Loucy (cell line): ENCODE measurements at regions not wholly inside any gene's neighbourhood (a gene's known extent, or its start where the extent isn't known, plus 50 kb on each side); places are given as distances from the start of the nearest gene placed in this dataset.

Experiments used
- H2AFZ ChIP-seq: fragments of 200-600 bp; sonication (generic); 2 replicates; pipeline ENCODE4 v1.6.0; 2016; ENCODE audit warnings: antibody characterized with exemption, mild to moderate bottlenecking, low read length, moderate library complexity
- H3F3A ChIP-seq: fragments of 200-600 bp; 2 replicates; pipeline ENCODE4 v1.6.0; 2016; ENCODE audit warnings: antibody characterized with exemption, low read depth, mild to moderate bottlenecking
- H3K27me3 ChIP-seq: fragments of 200-600 bp; sonication (generic); 2 replicates; pipeline ENCODE4 v1.6.1; 2014; ENCODE audit warnings: low read length, mild to moderate bottlenecking; ENCODE audit not compliant: insufficient read depth, poor library complexity, severe bottlenecking
- H3K36me3 ChIP-seq: fragments of 200-600 bp; sonication (generic); 2 replicates; pipeline ENCODE4 v1.6.1; 2016; ENCODE audit warnings: low read length; ENCODE audit not compliant: insufficient read depth
- H3K4me1 ChIP-seq: fragments of 200-600 bp; sonication (generic); 2 replicates; pipeline ENCODE4 v1.5.1; 2014; ENCODE audit warnings: low read length, mild to moderate bottlenecking; ENCODE audit not compliant: insufficient read depth, poor library complexity, severe bottlenecking
- H3K4me2 ChIP-seq: fragments of 200-600 bp; sonication (generic); 2 replicates; pipeline ENCODE4 v1.6.0; 2014; ENCODE audit warnings: antibody characterized with exemption, low read length, low read depth, mild to moderate bottlenecking; ENCODE audit not compliant: poor library complexity, severe bottlenecking
- H3K4me3 ChIP-seq: fragments of 200-600 bp; sonication (generic); 2 replicates; pipeline ENCODE4 v1.5.1; 2014; ENCODE audit warnings: low read length, mild to moderate bottlenecking, mixed read lengths; ENCODE audit not compliant: poor library complexity, severe bottlenecking
- H3K79me2 ChIP-seq: fragments of 200-600 bp; sonication (generic); 2 replicates; pipeline ENCODE4 v1.6.1; 2014; ENCODE audit warnings: low read length; ENCODE audit not compliant: insufficient read depth
- H3K9ac ChIP-seq: fragments of 200-600 bp; sonication (generic); 2 replicates; pipeline ENCODE4 v1.6.0; 2014; ENCODE audit warnings: mild to moderate bottlenecking, low read depth, low read length, moderate library complexity; ENCODE audit not compliant: poor library complexity, severe bottlenecking
- H3K9me2 ChIP-seq: fragments of 200-600 bp; sonication (generic); replicated peaks from 2 replicates; pipeline ENCODE4 v1.6.1; 2016; ENCODE audit warnings: low read depth, low read length, mixed read lengths
- H3K9me3 ChIP-seq: fragments of 200-600 bp; sonication (generic); 2 replicates; pipeline ENCODE4 v1.6.1; 2014; ENCODE audit warnings: mild to moderate bottlenecking, antibody characterized with exemption, low read length, low read depth; ENCODE audit not compliant: insufficient read depth
- H4K20me1 ChIP-seq: fragments of 200-600 bp; sonication (generic); 2 replicates; pipeline ENCODE4 v1.6.0; 2014; ENCODE audit warnings: antibody characterized with exemption, low read length, mild to moderate bottlenecking; ENCODE audit not compliant: insufficient read depth, poor library complexity, severe bottlenecking
- CTCF ChIP-seq: fragments of 200-600 bp; sonication (generic); conservative IDR thresholded peaks from 2 replicates; pipeline ENCODE4 v1.5.1; 2014; ENCODE audit warnings: mild to moderate bottlenecking, antibody characterized with exemption, low read length
- EZH2phosphoT487 ChIP-seq: fragments of 200-600 bp; IDR thresholded peaks from 2 replicates; pipeline ENCODE4 v1.6.1; 2018; ENCODE audit warnings: antibody characterized with exemption, mild to moderate bottlenecking, moderate library complexity, borderline replicate concordance

DNA sequence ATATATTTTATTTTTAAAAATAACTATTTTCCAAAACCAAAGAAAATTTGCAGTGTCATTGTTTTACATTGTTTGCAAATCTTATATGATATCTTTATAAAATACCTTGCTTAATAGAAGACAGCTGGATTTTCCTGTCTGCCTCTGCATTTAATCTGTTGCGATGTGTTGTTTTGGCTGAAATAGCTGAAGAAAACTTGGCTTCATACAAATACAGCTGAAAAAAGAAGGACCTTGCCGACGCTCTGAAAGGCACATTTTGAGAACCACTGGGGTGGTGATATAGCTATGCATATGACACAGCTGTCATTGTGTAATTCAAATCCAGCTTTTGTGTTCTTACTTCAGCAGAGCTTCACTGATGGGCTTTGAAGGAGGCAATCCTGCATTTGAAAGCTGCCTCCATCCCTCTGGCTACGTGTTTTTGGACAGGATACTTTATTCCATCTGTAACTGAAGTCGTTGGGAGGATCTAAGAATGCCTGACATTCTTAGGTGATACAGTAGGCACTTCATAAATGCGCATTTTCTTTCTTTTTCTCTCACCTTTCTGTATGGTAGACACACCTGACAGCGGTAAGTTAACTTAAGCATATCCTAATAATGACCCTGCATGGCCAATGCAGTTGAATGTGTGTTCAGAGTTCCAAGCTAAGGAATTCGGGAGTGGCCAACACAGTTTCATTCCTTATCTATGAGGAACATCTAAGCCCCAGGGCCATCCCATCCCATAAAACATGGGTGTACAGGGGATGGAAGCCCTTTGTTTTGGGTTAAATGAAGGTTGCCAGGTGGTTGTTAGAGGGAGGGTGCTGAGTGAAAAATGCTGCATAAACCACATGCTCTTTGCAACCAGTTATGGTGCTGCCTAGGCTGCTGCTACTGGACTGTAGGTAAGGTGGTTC lies 213.0 kb downstream of the TFAP2A start:
- Histone ChIP-seq H3K9me3 (no peaks in the 10 kb centered on the region; the same call in 1 of the 2 replicates), H3K79me2 (no peaks in the 10 kb centered on the region), H2AFZ (no peak overlapping the region), H3K4me2 (no peak overlapping the region), H3K4me1 (no peaks in the 10 kb centered on the region), H3K4me3 (no peak overlapping the region), H3F3A (no peaks in the 10 kb centered on the region), H4K20me1 (no peaks in the 10 kb centered on the region), H3K27me3 (no peaks in the 10 kb centered on the region), H3K9ac (no peak overlapping the region), H3K36me3 (no peaks in the 10 kb centered on the region), H3K9me2 (no peaks in the 10 kb centered on the region)
- no peak for TF ChIP-seq EZH2phosphoT487
- TF ChIP-seq CTCF = no peak

DNA sequence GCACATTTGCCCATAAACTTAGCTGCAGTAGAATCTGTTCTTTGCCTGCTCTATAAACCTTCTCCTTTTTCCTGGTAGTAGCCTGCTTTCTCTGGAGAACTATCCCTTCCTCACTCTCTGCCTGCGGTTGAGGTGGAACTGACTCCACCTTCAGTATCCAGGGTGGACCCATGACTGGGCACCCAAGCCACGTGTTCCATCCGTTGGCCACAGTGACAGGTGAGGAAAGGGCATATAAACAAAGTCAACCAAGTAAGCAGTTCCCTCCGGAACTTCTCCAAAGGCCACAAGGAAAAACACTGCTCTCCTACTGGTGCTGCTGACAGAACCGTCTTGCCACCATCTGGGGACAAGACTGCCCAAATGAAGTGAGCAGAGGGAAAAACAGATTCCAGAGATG lies 218.8 kb downstream of the TFAP2A start:
- no peaks in the 10 kb centered on the region for H3K79me2 ChIP-seq
- H3F3A ChIP-seq = no peaks in the 10 kb centered on the region
- TF ChIP-seq CTCF = no peak
- no peaks in the 10 kb centered on the region for H3K9me2 ChIP-seq
- no peaks in the 10 kb centered on the region for H3K27me3 ChIP-seq
- H3K9me3 ChIP-seq = no peaks in the 10 kb centered on the region
- no peaks in the 10 kb centered on the region for H3K36me3 ChIP-seq
- no peak overlapping the region for H3K9ac ChIP-seq
- no peak overlapping the region for H3K4me2 ChIP-seq
- H3K4me1 ChIP-seq = no peaks in the 10 kb centered on the region
- H2AFZ ChIP-seq = no peak overlapping the region
- H4K20me1 ChIP-seq = no peaks in the 10 kb centered on the region
- H3K4me3 ChIP-seq = no peak overlapping the region

- Histone ChIP-seq H3K9me2 (no peaks in the 10 kb centered on the region), H3K36me3 (no peaks in the 10 kb centered on the region), H3K9me3 (no peaks in the 10 kb centered on the region), H2AFZ (no peak overlapping the region), H3K79me2 (no peaks in the 10 kb centered on the region), H3K4me2 (no peak overlapping the region), H3F3A (no peaks in the 10 kb centered on the region), H3K4me1 (no peaks in the 10 kb centered on the region), H3K9ac (no peak overlapping the region), H3K27me3 (no peaks in the 10 kb centered on the region), H3K4me3 (no peak overlapping the region), H4K20me1 (no peaks in the 10 kb centered on the region)
- TF ChIP-seq CTCF (no peak), EZH2phosphoT487 (no peak)
Measured at GRCh38 chr6:10194816-10195672, 219.8 kb downstream of the TFAP2A start.
